ENCODE measurements at regions not wholly inside any gene's neighbourhood (a gene's known extent, or its start where the extent isn't known, plus 50 kb on each side); places are given as distances from the start of the nearest gene placed in this dataset.
"Not testable (repeated sequence)": the region's sequence is repeated elsewhere in the genome, so short reads cannot be mapped to it uniquely, and the experiment has no call there.

DNA sequence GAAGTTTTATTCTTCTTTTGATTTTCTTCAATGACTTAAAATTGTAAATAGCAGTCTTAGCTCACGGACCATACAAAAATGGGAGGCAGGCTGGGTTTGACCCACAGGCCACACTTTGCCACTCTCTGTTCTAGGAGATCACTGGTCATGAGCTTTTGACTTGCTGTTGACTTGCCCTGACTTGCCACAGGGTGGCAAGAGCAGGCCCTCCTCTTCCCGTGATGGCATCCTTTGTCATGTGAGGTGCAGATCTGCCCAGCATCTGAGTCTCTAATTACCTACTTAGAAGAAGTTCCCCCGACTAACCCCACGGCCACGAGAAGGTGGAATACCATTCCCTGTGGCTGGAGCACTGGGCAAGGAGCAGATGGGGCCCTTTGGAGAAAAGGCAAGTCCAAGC is 81.0 kb upstream of the SCAF11 start:
- POLR2A ChIA-PET: interaction anchor here (0.8 to 1.6 kb wide), 3 partner anchors 80 to 199 kb away, joined by 3 to 6 read pairs (median 3); partner anchors contain the start of genes SCAF11 and SLC38A1
- Mint-ChIP-seq H3K9me3 (no peaks in the 10 kb centered on the region), H3K4me3 (no peak overlapping the region), H3K36me3 (ENCODE audit: low read depth) (no peaks in the 10 kb centered on the region), H3K27ac (no peak overlapping the region), H3K4me1 (peaks cover 7% of the 10 kb centered on the region), H3K27me3 (peaks cover 9% of the 10 kb centered on the region)
- CTCF ChIA-PET: interaction anchor here (0.9 to 1.3 kb wide), 3 partner anchors 231 to 948 kb away, joined by 3 to 5 read pairs (median 3); no protein-coding TSS in a partner anchor
- no peak for DNase-seq

GRCh38 chr12:46067094-46067493 is 76.7 kb upstream of the SCAF11 start:
- no peaks in the 10 kb centered on the region for H3K36me3 Mint-ChIP-seq (ENCODE audit: low read depth)
- DNase-seq: no peak
- POLR2A ChIA-PET: no interaction called here
- H3K27me3 Mint-ChIP-seq: peaks cover 2% of the 10 kb centered on the region
- no peak overlapping the region for H3K27ac Mint-ChIP-seq
- no peak overlapping the region for H3K4me3 Mint-ChIP-seq
- no peaks in the 10 kb centered on the region for H3K9me3 Mint-ChIP-seq
- H3K4me1 Mint-ChIP-seq: peaks cover 3% of the 10 kb centered on the region
- CTCF ChIA-PET: no interaction called here

- Mint-ChIP-seq H3K27me3 (peaks cover 10% of the 10 kb centered on the region), H3K4me3 (no peak overlapping the region), H3K9me3 (no peaks in the 10 kb centered on the region), H3K36me3 (ENCODE audit: low read depth) (no peaks in the 10 kb centered on the region), H3K27ac (no peak overlapping the region), H3K4me1 (no peaks in the 10 kb centered on the region)
- ChIA-PET CTCF (no interaction called here), POLR2A (no interaction called here)
- DNase-seq: no peak
Observed at GRCh38 chr12:46065412-46066166, 75.2 kb upstream of the SCAF11 start.

DNA sequence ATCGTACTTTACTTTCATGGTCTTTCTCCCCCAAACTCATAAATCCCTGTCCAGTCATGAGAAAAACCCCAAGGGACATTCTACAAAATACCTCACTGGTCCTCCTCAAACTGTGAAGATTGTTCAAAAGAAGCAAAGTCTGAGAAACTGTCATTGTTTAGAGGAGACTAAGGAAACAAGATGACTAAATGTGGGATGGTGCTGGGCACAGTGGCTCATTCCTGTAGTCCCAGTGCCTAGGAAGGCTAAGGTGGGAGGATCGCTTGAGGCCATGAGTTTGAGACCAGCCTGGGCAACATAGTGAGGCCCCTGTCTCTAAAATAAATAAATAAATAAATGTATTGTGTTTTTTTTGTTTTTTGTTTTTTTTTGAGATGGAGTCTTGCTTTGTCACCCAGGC is 74.2 kb upstream of the SCAF11 start:
- no peaks in the 10 kb centered on the region for H3K9me3 Mint-ChIP-seq
- no peaks in the 10 kb centered on the region for H3K4me1 Mint-ChIP-seq
- CTCF ChIA-PET: interaction anchor here (0.7 kb wide), 1 partner anchor 1177 kb away, joined by 3 read pairs; no protein-coding TSS in a partner anchor

DNA sequence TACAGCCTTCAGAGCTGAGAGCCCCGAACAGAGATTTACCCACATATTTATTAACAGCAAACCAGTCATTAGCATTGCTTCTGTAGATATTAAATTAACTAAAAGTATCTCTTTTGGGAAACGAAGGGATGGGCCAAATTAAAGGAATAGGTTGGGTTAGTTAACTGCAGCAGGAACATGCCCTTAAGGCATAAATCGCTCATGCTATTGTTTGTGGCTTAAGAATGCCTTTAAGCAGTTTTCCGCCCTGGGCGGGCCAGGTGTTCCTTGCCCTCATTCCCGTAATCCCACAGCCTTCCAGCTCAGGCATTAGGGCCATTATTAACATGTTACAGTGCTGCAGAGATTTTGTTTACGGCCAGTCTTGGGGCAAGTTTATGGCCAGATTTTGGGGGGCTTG is 68.3 kb upstream of the SCAF11 start:
- H3K4me1 Mint-ChIP-seq; H3K36me3 Mint-ChIP-seq (ENCODE audit: low read depth); POLR2A ChIA-PET; H3K27ac Mint-ChIP-seq; DNase-seq; CTCF ChIA-PET; H3K4me3 Mint-ChIP-seq; H3K9me3 Mint-ChIP-seq: not testable (repeated sequence)
- peaks cover 29% of the 10 kb centered on the region for H3K27me3 Mint-ChIP-seq

More for the DNA sequence above, 74.2 kb upstream of the SCAF11 start:
- no peak for DNase-seq
- Mint-ChIP-seq H3K4me3 (no peak overlapping the region), H3K27ac (no peak overlapping the region), H3K36me3 (ENCODE audit: low read depth) (no peaks in the 10 kb centered on the region), H3K27me3 (peaks cover 19% of the 10 kb centered on the region)
- POLR2A ChIA-PET: no interaction called here

- H3K4me3 Mint-ChIP-seq: no peak overlapping the region
- H3K36me3 Mint-ChIP-seq (ENCODE audit: low read depth): peaks cover 4% of the 10 kb centered on the region
- peaks cover 22% of the 10 kb centered on the region for H3K9me3 Mint-ChIP-seq
- POLR2A ChIA-PET: no interaction called here
- no peaks in the 10 kb centered on the region for H3K4me1 Mint-ChIP-seq
- CTCF ChIA-PET: no interaction called here
- no peak overlapping the region for H3K27ac Mint-ChIP-seq
- H3K27me3 Mint-ChIP-seq: peaks cover 9% of the 10 kb centered on the region
- DNase-seq: no peak
Observed at GRCh38 chr12:46050805-46051204, 60.4 kb upstream of the SCAF11 start.

GRCh38 chr12:46049665-46050064 is 59.3 kb upstream of the SCAF11 start:
- ChIA-PET POLR2A (no interaction called here), CTCF (no interaction called here)
- H3K36me3 Mint-ChIP-seq (ENCODE audit: low read depth): peaks cover 4% of the 10 kb centered on the region
- H3K27ac Mint-ChIP-seq: no peak overlapping the region
- DNase-seq: no peak
- no peaks in the 10 kb centered on the region for H3K4me1 Mint-ChIP-seq
- H3K9me3 Mint-ChIP-seq: peaks cover 24% of the 10 kb centered on the region
- H3K4me3 Mint-ChIP-seq: no peak overlapping the region
- peaks cover 10% of the 10 kb centered on the region for H3K27me3 Mint-ChIP-seq

DNA sequence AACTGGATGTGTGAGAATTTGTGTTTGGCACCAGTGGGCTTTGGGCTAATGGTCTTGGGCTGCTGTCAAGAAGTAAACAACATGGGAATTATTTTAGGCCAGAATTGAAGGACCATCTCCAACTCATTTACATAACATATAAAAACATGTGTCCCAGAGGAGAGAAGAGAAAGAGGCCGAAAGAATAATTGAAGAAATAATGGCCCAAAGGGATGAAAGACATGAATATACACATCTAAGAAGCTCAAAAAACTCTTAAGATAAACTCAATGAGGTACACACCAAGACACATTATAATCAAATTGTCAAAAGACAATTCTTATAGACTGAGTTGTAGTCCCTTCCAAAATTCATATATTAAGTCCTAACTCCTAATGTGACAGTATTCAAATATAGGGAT is 56.1 kb upstream of the SCAF11 start:
- Mint-ChIP-seq H3K27me3 (peaks cover 5% of the 10 kb centered on the region), H3K9me3 (peaks cover 19% of the 10 kb centered on the region), H3K36me3 (ENCODE audit: low read depth) (peaks cover 4% of the 10 kb centered on the region), H3K4me1 (no peaks in the 10 kb centered on the region), H3K27ac (no peak overlapping the region), H3K4me3 (no peak overlapping the region)
- no peak for DNase-seq
- ChIA-PET CTCF (no interaction called here), POLR2A (no interaction called here)

- peaks cover 15% of the 10 kb centered on the region for H3K9me3 Mint-ChIP-seq
Observed at GRCh38 chr12:46043972-46044520, 53.7 kb upstream of the SCAF11 start.

More at GRCh38 chr12:46043972-46044520, 53.7 kb upstream of the SCAF11 start:
- Mint-ChIP-seq H3K36me3 (ENCODE audit: low read depth) (no peaks in the 10 kb centered on the region), H3K27ac (no peak overlapping the region), H3K4me3 (no peak overlapping the region), H3K4me1 (no peaks in the 10 kb centered on the region), H3K27me3 (peaks cover 4% of the 10 kb centered on the region)
- DNase-seq: no peak
- ChIA-PET CTCF (no interaction called here), POLR2A (no interaction called here)

Measured in activated CD4-positive, alpha-beta memory T cell treated with anti-CD3 and anti-CD28 coated beads, Interleukin-2, amount 10 ng/mL, durations not matched to agents 7 days and 5 days (primary cell).